RPMI8226 (cell line): ENCODE measurements at regions not wholly inside any gene's neighbourhood (a gene's known extent, or its start where the extent isn't known, plus 50 kb on each side); places are given as distances from the start of the nearest gene placed in this dataset.
"Not testable (repeated sequence)": the region's sequence is repeated elsewhere in the genome, so short reads cannot be mapped to it uniquely, and the experiment has no call there.

Experiments used
- DNase-seq: peaks from one replicate; pipeline ENCODE4 v3.0.0-alpha.2; 2015

DNA sequence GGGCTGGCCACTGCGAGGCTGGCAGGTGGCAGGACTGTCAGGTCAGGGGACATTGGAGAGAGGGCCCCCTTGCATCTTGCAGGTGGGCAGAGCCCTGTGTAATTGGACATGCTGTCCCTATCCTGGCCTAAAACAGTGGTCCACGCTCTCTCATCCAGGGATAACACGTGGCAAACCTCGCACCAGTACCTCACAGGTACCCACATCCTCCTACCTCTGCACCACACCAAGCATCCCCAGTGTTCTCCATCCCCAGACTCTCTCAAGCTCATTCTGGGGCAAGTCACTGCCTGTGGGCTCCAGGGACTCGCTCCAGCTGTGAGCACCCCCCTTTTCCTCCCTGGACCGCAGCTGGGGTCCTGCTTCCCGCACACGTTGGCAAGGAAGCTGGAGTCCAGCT is 212.3 kb upstream of the LRRC61 start:
- not testable (repeated sequence) for DNase-seq

DNA sequence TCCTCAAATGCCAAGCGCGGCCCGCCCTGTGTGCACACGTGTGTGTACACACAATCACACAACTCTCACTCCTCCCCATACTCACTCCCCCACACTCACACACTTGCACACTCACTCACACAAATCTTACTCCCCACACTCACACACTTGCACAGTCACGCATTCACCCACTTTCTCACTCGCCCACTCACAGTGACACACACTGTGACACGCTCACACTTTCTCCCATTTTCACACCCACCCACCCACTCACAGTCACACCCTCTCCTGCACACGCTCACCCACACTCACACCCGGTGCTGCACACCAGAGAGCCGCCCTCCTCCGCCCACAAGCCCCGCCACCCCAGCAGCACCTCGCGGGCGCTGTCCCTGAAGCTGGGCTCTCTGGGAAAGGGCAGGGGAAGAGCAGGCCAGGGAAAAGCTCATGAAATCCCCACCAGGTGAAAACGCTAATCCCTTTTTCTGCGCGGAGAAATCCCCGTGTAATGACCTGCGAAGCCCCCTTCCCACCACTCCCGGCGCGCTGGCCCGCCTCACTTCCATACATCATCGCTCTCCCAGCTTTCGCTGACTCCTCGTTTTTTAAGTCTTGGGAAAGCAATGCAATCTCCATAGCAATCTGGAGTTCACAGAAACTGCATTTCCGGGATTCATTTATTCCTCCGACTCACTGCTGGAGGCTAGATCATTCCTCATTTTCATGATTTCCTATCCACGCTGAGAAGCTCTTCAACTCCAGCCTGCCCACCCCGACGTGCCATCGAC is 211.6 kb upstream of the LRRC61 start:
- DNase-seq: not testable (repeated sequence)

DNA sequence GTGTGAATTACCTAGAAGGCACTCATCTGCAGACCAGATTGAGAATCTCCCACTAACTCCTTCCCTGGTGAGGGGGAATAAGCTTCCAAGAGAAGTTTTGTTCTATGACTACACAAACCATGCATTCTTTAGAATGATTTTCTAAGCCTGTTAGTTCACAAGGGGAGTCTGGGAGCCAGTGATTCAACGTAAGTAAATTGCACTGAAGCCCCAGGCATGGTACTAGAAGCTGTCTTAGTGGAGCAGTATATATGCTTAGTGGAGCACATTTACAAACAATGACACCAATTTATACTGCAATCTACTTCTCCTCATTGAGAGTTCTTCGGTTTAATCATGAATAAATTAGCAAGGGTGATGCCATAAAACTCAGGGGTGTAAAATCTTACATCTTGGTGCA is 209.9 kb upstream of the LRRC61 start:
- not testable (repeated sequence) for DNase-seq

DNA sequence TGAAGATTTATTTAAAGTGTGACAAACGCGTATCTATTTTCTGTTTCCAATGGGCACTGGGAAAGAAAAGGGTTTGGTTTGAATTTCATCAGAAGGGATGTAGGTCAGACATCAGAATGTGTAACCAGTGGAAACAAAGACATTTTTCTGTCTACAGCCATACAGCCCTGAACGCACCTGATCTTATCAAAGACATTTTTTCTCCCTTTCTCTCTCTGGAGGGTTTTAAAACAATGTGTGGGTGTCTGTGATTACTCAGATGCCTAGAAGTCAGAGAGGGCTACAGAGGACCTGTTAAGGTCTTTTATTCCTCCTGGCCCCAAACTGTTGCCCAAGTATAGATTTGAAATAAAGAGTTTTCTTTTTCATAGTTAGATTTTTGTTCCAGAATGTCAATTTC is 208.6 kb upstream of the LRRC61 start:
- not testable (repeated sequence) for DNase-seq

DNA sequence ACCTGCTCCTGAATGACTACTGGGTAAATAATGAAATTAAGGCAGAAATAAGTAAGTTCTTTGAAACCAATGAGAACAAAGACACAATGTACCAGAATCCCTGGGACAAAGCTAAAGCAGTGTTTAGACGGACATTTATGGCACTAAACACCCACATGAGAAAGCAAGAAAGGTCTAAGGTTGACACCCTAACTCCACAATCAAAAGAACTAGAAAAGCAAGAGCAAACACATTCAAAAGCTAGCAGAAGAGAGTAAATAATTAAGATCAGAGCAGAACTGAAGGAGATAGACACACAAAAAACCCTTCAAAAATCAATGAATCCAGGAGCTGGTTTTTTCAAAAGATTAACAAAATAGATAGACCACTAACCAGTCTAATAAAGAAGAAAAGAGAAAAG is 203.2 kb upstream of the LRRC61 start:
- DNase-seq: not testable (repeated sequence)

DNA sequence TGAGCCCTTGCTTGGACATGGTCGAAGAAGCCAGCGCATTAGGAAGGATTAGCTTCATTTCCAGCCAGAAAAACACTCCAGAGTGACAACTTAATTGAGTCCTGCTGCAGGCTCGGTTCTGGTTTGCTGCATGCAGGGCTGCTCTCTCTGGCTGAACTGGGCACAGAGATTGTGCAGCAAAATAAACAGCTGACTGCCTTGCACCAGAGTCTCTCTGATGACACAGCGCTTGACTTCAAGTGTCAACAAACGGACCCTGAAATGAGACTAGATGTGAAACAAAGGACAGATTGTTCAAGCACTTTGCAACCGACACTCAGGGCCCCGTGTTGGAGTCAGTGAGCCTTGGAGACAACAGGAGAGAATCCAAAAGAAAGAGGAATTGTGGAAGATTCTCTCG is 197.3 kb upstream of the LRRC61 start:
- not testable (repeated sequence) for DNase-seq

DNA sequence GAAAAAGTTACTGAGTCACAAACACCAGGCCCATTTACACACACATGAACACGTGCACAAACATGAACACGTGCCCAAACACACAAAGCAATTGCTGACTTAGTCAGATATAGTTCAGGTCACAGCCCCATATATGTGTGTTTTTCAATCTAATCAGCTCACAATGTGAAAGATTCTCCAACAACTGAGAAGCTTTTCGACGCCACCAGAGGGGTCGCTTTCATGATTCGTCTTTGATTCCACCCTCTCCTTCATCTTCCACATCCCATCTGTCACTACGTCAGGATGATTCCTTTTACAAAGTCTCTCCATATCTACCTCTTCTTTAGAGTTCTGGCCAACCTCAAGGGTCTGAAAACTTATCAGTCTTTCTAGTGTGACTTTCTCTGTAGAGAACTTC is 188.7 kb upstream of the LRRC61 start:
- DNase-seq: not testable (repeated sequence)

DNA sequence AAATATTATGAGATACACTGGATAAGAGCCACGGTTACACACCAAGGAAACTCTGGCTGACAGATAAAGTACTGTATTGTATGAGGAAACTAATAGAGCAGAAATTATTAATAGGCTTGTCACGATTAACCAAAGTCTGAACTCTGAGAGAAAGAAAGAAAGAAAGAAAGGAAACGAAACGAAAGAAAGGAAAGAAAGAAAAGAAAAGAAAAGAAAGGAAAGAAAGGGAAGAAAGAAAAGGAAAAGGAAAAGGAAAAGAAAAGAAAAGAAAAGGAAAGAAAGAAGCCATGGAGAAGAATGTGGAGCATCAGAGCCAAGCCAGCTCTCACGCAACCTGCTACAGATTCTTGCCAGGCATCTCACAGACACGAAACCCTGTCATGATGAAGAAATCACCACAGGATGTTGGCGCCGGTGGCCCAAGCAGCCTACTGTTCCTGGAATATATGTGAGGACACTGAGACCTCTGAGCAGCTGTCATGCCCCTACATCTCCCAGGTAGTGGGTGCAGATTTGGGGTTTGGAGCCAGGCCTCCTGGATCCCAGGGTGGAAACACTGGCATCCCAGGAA is 187.4 kb upstream of the LRRC61 start:
- not testable (repeated sequence) for DNase-seq

DNA sequence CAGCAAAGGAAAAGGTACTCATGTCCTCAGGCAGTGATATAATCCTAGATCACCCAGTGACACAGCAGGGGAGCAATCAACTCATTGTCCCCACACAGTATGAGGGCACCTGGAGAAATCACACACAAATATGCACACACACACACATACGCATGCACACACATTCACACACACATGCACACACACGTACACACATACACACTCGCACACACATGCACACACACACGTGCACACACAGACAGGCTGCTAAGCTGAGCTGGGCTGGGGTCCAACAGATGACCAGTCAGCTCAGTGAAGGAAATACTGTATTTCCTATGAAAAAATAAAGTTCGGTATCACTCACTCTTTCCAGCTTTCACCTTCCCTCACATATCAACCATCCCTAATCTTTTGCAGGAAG is 183.3 kb upstream of the LRRC61 start:
- DNase-seq: not testable (repeated sequence)

DNA sequence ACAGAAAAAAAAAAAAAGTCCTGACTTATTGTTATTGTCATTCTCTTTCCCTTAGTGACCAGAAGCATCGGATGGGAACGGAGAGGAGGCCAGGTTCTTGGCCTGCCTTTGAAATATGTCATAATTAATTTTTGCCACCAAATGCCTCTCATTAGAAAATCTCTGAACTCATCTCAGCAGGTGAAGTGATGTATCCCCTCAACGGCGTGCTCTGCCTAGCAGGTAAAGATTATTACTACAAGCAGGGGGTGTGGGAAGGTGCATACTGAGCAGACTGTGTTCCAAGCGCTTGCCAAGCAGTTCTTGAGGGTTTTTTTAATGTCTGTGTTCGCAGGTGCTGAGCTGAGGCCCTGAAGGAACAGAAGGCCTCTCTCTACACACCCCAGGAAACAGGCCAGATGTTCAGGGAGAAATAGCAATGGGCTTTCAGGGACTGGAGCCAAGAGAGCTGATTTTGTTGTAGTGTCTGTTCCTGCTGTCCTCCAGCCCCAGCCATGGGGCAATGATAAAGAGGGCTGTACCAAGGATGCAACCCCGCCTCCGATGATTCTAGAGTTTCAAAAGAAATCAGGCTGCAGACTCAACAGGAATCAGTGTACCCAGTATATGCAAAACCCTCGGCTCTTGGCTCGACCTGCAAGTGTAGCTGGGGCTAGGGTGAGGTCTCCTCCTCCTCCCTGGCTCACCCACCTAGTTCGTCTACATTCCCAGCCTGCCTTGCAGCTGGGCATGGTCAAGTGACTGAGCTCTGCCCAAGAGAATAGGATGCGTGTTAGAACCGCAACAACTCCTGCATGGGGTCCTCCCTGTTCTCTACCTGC is 181.4 kb upstream of the LRRC61 start:
- peak; percentile 83 for DNase-seq

DNA sequence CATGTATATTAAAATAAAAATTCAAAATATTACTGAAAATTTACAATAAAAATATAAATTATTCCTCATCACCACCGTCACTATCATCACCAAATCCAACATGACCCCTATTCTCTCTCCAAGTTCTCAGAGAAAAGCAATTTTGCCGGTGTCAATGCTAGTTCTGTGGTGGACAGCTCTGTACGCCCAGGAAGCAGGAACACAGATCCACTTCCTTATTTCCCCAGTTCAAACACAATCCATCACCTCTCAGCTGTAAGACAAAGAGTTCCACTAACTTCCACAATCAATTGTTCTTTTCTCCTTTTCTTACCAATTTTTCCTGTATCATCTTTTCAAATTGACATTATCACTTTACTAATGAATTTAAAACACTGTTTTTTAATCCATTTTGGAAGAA is 177.0 kb upstream of the LRRC61 start:
- DNase-seq: not testable (repeated sequence)

DNA sequence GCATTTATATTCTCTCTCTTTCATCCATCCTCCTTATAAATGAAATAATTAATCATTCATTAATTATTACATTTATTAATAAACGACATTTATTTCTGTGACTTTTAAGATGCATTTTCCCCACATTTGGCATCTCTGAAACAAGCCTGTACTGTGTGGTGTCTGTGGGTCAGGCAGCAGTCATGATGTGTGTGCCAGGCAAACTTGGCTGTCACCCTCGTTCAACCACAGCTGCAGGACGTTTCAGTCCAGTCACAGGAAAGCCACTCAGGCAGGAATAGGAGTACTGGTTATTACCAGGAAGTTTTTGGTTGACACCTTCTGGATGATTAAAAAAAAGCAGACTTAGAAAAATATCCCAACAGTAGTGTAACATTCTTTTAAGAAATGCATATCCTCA is 175.6 kb upstream of the LRRC61 start:
- not testable (repeated sequence) for DNase-seq

DNA sequence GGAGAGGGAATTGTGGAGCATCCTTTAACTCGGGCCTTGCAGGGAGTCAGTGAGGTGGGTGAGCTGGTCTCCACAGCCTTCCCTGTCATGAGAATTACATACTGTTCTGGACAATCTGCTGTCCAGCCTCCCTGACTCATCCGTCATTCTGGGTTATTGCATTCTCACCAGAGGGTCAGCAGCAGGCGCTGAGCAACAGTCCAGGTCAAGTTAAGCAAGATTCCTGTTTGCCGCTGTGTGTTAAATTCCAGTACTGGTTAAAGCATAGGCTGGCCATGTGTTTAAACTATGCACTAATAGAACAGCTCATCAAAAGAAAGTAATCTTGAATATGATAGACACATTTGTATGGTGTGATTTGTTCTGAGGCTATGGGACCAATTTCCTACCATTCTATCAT is 167.1 kb upstream of the LRRC61 start:
- DNase-seq: not testable (repeated sequence)

DNA sequence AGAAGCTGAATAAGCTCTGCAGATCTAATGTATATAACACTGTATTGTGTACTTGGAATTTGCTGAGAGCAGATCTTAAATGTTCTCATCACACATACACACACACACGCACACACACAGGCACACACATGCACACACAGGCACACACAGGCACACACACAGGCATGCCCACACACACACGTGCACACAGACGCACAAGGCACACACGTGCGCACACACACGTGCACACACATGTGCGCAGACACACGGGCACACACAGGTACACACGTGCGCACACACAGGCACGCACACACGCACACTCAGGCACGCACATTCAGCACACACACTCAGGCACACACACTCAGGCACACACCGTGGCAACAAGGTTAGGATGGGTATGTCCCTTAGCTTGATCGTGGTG is 164.5 kb upstream of the LRRC61 start:
- DNase-seq: not testable (repeated sequence)

DNA sequence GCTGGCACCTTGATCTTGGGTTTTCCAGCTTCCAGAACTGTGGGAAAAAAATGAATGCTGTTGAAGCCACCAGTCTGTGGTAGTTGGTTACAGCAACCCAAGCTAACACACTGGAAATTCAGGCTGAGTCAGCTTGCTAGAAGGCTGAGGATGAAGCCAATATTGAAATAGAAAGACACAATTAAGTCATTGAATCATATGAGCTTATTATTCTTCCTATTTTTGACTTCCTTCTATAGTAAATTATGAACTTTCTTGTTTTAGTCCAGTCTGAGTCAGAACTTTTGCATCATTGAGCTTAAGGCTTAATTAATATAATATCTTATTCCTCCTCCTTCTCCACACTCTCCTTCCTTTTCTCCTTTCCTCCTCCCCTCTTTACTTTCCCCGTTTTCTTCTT is 153.6 kb upstream of the LRRC61 start:
- not testable (repeated sequence) for DNase-seq

DNA sequence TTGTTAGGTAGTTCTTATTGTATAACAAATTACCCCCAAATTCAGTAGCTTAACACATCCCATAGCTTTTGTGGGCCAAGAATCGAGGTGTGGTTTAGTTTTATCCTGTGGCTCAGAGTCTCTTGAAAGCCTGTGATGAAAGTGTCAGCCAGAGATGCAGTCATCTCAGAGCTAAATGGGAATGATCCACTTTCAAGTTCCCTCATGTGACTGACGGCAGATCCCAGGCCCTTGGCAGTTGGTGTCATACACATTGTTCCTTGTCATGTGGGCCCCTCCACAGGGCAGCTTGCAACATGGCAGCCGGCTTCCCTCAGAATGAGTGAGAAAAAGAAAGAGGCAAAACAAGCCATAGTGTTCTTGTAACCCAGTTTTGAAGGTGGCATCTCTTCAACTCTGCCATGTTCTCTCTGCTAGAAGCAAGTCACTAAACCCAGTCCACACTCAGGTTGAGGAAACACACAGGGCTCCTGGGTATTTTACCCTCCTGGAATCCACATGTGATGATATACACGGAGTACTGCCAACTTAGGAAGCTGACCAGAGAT is 153.1 kb upstream of the LRRC61 start:
- not testable (repeated sequence) for DNase-seq

DNA sequence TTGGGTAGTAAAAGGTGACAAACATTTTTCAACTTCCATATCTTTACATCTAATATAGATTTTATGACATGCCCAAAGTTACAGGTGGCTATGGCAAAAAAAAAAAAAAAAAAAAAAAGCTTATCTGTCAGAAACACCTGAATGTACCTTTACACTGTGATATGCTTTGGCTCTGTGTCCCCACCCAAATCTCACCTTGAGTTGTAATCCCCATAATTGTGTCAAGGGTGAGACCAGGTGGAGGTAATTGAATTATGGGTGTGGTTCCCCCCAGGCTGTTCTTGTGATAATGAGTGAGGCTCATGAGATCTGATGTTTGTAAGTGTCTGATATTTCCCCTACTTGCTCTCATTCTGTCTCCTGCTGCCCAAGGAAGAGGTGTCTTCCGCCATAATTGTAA is 139.6 kb upstream of the LRRC61 start:
- DNase-seq: not testable (repeated sequence)

DNA sequence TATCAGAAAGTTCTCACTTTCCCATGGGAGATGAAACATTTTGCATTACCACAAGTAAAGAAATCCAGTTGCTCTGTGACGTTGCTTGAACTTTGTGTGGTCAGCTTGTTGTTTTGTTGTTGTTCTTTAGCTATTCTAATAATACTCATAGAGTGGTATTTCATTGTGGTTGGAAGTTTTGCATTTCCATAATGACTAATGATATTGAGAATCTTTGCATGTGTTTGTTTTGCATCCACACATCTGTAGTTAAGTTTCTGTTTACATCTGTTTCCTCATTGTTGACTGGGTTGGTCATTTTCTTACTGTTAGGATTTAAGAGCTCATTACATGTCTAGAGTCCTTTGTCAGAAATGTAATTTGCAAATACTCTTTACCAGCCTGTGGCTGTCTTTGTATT is 133.2 kb upstream of the LRRC61 start:
- DNase-seq: not testable (repeated sequence)

DNA sequence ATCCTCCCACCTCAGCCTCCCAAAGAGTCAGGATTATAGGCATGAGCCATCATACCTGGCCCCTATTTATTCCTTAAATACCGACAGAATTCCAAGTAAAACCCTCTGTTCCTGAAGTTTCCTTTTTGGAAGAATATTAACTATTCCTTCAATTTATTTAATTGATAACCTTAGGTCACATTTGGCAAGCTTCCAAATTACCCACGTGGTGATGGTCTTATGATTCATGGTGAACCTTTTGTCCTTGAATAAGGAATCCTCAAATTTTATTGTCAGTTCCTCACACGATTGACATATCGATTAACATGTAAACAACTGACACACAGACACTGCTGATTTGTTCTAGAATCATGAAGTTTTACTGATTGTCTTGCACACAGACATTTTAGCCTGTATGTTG is 130.6 kb upstream of the LRRC61 start:
- DNase-seq: not testable (repeated sequence)

DNA sequence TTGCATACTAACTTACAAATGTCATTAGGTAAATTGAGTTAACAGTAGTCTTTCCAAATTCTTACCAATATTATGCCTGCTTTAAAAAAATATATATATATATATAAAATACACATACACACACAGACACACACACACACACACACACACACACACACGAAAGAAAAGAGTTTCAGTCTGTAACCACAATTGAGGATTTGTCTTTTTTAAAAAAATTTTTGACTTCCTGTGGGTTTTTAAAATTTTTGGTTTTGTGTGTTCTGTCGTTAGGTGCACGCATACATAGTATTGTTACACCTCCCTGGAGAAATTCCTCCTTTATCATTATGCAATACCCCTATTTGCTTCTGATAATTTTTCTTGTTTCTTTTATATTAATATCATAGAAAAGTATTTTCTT is 129.3 kb upstream of the LRRC61 start:
- not testable (repeated sequence) for DNase-seq
